ENCODE measurements at regions not wholly inside any gene's neighbourhood (a gene's known extent, or its start where the extent isn't known, plus 50 kb on each side); places are given as distances from the start of the nearest gene placed in this dataset.

- Histone ChIP-seq H3K4me2 (ENCODE audit: insufficient read depth, low read length) (no peak overlapping the region), H3K9me1 (replicated peaks; ENCODE audit: control insufficient read depth, extremely low read depth, insufficient read depth, low read length) (no peaks in the 10 kb centered on the region), H3K36me3 (ENCODE audit: control insufficient read depth in 2 of 2, extremely low read depth in 1 of 2, insufficient read depth in 2 of 2, low read length in 2 of 2) (no peaks in the 10 kb centered on the region), H3K27ac (ENCODE audit: insufficient read depth, low read depth, low read length) (no peak overlapping the region), H3K9ac (replicated peaks; ENCODE audit: extremely low read depth, insufficient read depth, low read length) (no peak overlapping the region), H3K79me2 (ENCODE audit: control insufficient read depth, insufficient read depth, low read length) (no peaks in the 10 kb centered on the region), H3K9me3 (replicated peaks; ENCODE audit: control insufficient read depth, insufficient read depth, low read length) (no peaks in the 10 kb centered on the region), H2AFZ (ENCODE audit: low read depth, low read length) (no peak overlapping the region), H4K20me1 (replicated peaks; ENCODE audit: control insufficient read depth, extremely low read depth, insufficient read depth, low read length) (no peaks in the 10 kb centered on the region), H3K27me3 (ENCODE audit: control insufficient read depth in 2 of 2, insufficient read depth in 2 of 2, low read length in 2 of 2) (no peaks in the 10 kb centered on the region), H3K4me1 (ENCODE audit: control insufficient read depth, extremely low read depth, insufficient read depth, low read length) (no peaks in the 10 kb centered on the region), H3K4me3 (replicated peaks in 1 of 3; ENCODE audit: insufficient read depth in 1 of 3, low read depth in 1 of 3, low read length in 3 of 3) (no peak overlapping the region)
- no TSS peak for BruUV-seq (replicated peaks)
- dilution Hi-C loops (cut with MboI; ENCODE audit: extremely low pct_ligation_motif_present, low sequenced_read_pairs) = no loop called here
- TF ChIP-seq POLR2AphosphoS5 (IDR thresholded peaks at IDR 0.05; ENCODE audit: insufficient read depth, low read depth, low read length) (no peak), EZH2 (IDR thresholded peaks at IDR 0.05; ENCODE audit: borderline replicate concordance, low read depth, low read length, severe bottlenecking) (no peak), CTCF (IDR thresholded peaks at IDR 0.05; ENCODE audit: extremely low read depth in 1 of 2, insufficient read depth in 1 of 2, low read depth in 1 of 2, low read length in 2 of 2) (no peak), MYC (IDR thresholded peaks at IDR 0.05; ENCODE audit: low read depth, low read length) (no peak)
- POLR2A ChIA-PET = no interaction called here
- CTCF ChIA-PET = no interaction called here
- FAIRE-seq (no peak), DNase-seq (ENCODE audit: low read depth, low spot score) (no peak)
- intact Hi-C loops (cut with micrococcal nuclease) = no loop called here
Measured at GRCh38 chr9:8188723-8189407, 389.3 kb upstream of the DMAC1 start.

- DNase-seq (ENCODE audit: low read depth, low spot score) (no peak), FAIRE-seq (no peak)
- Histone ChIP-seq H3K9me1 (replicated peaks; ENCODE audit: control insufficient read depth, extremely low read depth, insufficient read depth, low read length) (no peaks in the 10 kb centered on the region), H3K9ac (replicated peaks; ENCODE audit: extremely low read depth, insufficient read depth, low read length) (no peak overlapping the region), H3K79me2 (ENCODE audit: control insufficient read depth, insufficient read depth, low read length) (no peaks in the 10 kb centered on the region), H3K4me1 (ENCODE audit: control insufficient read depth, extremely low read depth, insufficient read depth, low read length) (no peaks in the 10 kb centered on the region), H3K9me3 (replicated peaks; ENCODE audit: control insufficient read depth, insufficient read depth, low read length) (no peaks in the 10 kb centered on the region), H3K4me2 (ENCODE audit: insufficient read depth, low read length) (no peak overlapping the region), H4K20me1 (replicated peaks; ENCODE audit: control insufficient read depth, extremely low read depth, insufficient read depth, low read length) (no peaks in the 10 kb centered on the region), H3K36me3 (ENCODE audit: control insufficient read depth in 2 of 2, extremely low read depth in 1 of 2, insufficient read depth in 2 of 2, low read length in 2 of 2) (no peaks in the 10 kb centered on the region), H3K4me3 (replicated peaks in 1 of 3; ENCODE audit: insufficient read depth in 1 of 3, low read depth in 1 of 3, low read length in 3 of 3) (no peak overlapping the region), H2AFZ (ENCODE audit: low read depth, low read length) (no peak overlapping the region), H3K27me3 (ENCODE audit: control insufficient read depth in 2 of 2, insufficient read depth in 2 of 2, low read length in 2 of 2) (no peaks in the 10 kb centered on the region), H3K27ac (ENCODE audit: insufficient read depth, low read depth, low read length) (no peak overlapping the region)
- ChIA-PET POLR2A (no interaction called here), CTCF (no interaction called here)
- intact Hi-C loops (cut with micrococcal nuclease) = no loop called here
- no TSS peak for BruUV-seq (replicated peaks)
- TF ChIP-seq GATA2 (IDR thresholded peaks at IDR 0.05; ENCODE audit: insufficient read depth, insufficient read length, low read depth, low read length) = no peak
- TF ChIP-seq FOS (IDR thresholded peaks at IDR 0.05; ENCODE audit: borderline replicate concordance, insufficient read depth, low read length) = no peak
- no peak for TF ChIP-seq POLR2AphosphoS5 (IDR thresholded peaks at IDR 0.05; ENCODE audit: insufficient read depth, low read depth, low read length)
- TF ChIP-seq MAX (IDR thresholded peaks at IDR 0.05; ENCODE audit: insufficient read depth, insufficient read length) = no peak
- no peak for TF ChIP-seq JUN (IDR thresholded peaks at IDR 0.05; ENCODE audit: borderline replicate concordance, insufficient read depth, insufficient read length, low read depth)
- no peak for TF ChIP-seq CTCF (IDR thresholded peaks at IDR 0.05; ENCODE audit: extremely low read depth in 1 of 2, insufficient read depth in 1 of 2, low read depth in 1 of 2, low read length in 2 of 2)
- no peak for TF ChIP-seq POLR2A (IDR thresholded peaks at IDR 0.05; ENCODE audit: low read depth, low read length)
- TF ChIP-seq EZH2 (IDR thresholded peaks at IDR 0.05; ENCODE audit: borderline replicate concordance, low read depth, low read length, severe bottlenecking) = no peak
- no peak for TF ChIP-seq MYC (IDR thresholded peaks at IDR 0.05; ENCODE audit: low read depth, low read length)
- dilution Hi-C loops (cut with MboI; ENCODE audit: extremely low pct_ligation_motif_present, low sequenced_read_pairs) = no loop called here
Measured at GRCh38 chr9:8186560-8186959, 387.0 kb upstream of the DMAC1 start.

All from endothelial cell of umbilical vein (primary cell).